ENCODE measurements at regions not wholly inside any gene's neighbourhood (a gene's known extent, or its start where the extent isn't known, plus 50 kb on each side); places are given as distances from the start of the nearest gene placed in this dataset.
A peak's percentile ranks its signal among the peaks of the same experiment; 100 is the strongest.

DNA sequence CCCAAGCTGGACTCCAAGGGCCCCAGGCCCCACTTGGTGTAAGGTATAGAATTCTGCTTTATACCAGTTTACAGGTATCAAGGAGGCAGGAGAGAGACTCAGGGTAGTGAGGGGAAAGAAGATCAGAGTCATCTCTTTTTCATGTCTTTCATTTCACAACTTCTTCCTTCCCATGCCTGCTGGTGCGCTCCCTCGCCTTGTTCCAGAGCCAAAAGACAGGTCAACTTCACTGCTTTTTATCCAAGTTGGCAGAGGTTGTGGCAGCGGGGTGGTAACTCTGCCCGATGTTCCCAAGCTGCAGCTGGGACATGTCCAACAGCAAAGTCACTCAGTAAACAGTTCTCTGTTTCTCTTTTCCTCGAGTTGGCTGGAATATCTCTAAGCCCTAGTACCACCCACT lies 86.3 kb upstream of the TCF12 start:
- DNase-seq, result peak; percentile 66 to 86
- intact Hi-C loops (cut with DNase I; ENCODE audit: low total_unique reads), result no loop called here
- TF ChIP-seq, protein P1, sequence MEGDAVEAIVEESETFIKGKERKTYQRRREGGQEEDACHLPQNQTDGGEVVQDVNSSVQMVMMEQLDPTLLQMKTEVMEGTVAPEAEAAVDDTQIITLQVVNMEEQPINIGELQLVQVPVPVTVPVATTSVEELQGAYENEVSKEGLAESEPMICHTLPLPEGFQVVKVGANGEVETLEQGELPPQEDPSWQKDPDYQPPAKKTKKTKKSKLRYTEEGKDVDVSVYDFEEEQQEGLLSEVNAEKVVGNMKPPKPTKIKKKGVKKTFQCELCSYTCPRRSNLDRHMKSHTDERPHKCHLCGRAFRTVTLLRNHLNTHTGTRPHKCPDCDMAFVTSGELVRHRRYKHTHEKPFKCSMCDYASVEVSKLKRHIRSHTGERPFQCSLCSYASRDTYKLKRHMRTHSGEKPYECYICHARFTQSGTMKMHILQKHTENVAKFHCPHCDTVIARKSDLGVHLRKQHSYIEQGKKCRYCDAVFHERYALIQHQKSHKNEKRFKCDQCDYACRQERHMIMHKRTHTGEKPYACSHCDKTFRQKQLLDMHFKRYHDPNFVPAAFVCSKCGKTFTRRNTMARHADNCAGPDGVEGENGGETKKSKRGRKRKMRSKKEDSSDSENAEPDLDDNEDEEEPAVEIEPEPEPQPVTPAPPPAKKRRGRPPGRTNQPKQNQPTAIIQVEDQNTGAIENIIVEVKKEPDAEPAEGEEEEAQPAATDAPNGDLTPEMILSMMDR (IDR thresholded peaks at IDR 0.05), result no peak

DNA sequence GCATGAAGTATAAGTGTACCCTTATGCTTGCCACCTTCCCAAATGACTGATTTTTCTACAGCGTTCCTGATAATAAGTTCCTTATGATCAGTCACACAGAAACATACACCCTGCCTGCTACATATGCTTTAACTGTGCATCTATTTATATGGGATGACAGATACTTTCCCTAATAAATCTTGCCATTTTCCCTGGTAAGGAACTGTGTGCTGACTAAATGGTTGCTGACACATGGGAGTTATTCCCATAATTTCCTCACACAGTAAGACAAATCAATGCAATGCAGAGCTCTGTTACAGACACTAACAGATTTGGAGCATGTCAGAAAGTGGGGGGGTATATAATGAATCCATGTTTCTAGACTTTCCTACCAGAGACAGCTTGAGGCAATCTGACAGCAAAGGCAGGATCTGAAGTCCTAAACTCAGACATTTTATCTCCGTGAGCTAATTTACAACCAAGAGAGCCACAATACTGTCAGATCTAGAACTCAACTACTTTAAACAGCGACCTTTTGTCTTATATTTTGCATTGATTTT lies 86.9 kb upstream of the TCF12 start:
- H3K9me3 ChIP-seq, result no peaks in the 10 kb centered on the region
- H3K4me1 ChIP-seq, result peaks cover 0 to 18% (median 13%) of the 10 kb centered on the region in 4 donors
- intact Hi-C loops (cut with DNase I; ENCODE audit: low total_unique reads), result no loop called here
- no peaks in the 10 kb centered on the region for H3K27me3 ChIP-seq
- no peaks in the 10 kb centered on the region for H3K36me3 ChIP-seq
- H3K4me3 ChIP-seq, result no peak overlapping the region
- DNase-seq, result no peak
- H3K27ac ChIP-seq, result peak overlapping the region; percentile 36 to 42
- TF ChIP-seq, protein P1 (IDR thresholded peaks at IDR 0.05), result no peak

More for the DNA sequence above, 86.3 kb upstream of the TCF12 start:
- Histone ChIP-seq H3K27ac (peak overlapping the region; percentile 36 to 42), H3K4me3 (peak overlapping the region in 1 of 2 donors; percentile 7), H3K27me3 (no peaks in the 10 kb centered on the region), H3K36me3 (no peaks in the 10 kb centered on the region), H3K9me3 (no peaks in the 10 kb centered on the region), H3K4me1 (peaks cover 0 to 24% (median 15%) of the 10 kb centered on the region in 4 donors)

DNA sequence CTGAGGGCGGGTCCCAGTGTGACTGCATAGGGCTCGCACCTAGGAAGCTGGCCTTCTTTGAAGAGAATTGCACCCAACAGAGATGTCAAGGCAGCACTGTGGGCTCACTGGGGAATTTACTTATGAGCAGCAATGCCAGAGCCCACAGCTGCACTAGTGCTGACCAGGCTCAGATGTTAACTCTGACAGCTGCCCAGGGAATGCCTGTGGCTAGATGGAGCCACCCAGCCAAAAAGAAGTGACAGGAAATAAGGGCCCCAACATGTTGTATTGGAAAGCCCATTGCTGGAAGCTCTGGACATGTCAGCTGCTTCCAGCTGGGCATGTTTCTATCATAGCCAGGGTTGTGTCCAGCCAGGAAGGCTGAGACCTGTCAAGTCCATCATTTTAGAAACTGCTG lies 90.9 kb upstream of the ZNF280D start:
- TF ChIP-seq, protein P1 (IDR thresholded peaks at IDR 0.05), result no peak
- H3K4me1 ChIP-seq, result peaks cover 0 to 7% (median 3%) of the 10 kb centered on the region in 4 donors
- H3K27me3 ChIP-seq, result no peaks in the 10 kb centered on the region
- intact Hi-C loops (cut with DNase I; ENCODE audit: low total_unique reads), result no loop called here
- H3K4me3 ChIP-seq, result no peak overlapping the region
- no peaks in the 10 kb centered on the region for H3K9me3 ChIP-seq
- no peak overlapping the region for H3K27ac ChIP-seq
- no peak for DNase-seq
- no peaks in the 10 kb centered on the region for H3K36me3 ChIP-seq

DNA sequence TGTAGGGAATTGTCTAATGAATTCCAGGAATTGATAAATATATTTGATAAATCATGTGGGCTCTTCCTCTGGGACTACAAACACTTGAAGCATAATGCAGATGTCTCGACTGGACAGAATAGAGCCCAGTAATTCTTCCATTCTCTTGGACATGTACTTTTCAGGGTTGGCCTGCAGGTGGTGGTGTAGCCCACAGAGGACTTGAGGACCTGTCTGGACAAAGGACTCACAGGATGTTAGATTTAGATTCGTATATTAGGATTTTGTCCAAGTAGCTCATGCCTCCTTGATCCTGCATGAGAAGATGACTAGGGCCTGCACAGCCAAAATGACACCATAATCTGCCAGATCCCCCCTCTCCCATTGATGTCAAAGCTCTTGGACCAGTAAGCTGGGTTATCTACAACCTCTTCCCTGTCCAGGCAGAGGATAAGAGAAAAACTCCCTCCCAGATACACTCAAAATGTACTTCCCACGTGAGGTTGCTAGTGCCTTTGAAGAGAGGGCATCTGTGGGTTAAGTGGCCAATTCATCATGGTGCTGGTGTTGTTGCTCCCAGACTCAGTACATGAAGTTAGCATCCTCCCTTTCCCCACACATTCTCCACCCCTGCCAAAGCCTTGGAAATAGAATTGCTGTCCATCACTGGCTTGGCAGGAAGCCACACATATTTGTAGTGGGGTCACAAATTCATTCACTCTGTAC lies 88.6 kb upstream of the ZNF280D start:
- Histone ChIP-seq H3K27ac (no peak overlapping the region), H3K36me3 (no peaks in the 10 kb centered on the region), H3K4me1 (peaks cover 0 to 17% (median 11%) of the 10 kb centered on the region in 4 donors), H3K27me3 (no peaks in the 10 kb centered on the region), H3K4me3 (no peak overlapping the region), H3K9me3 (no peaks in the 10 kb centered on the region)
- intact Hi-C loops (cut with DNase I; ENCODE audit: low total_unique reads), result no loop called here
- DNase-seq, result no peak
- TF ChIP-seq, protein P1 (IDR thresholded peaks at IDR 0.05), result peak; percentile 57

DNA sequence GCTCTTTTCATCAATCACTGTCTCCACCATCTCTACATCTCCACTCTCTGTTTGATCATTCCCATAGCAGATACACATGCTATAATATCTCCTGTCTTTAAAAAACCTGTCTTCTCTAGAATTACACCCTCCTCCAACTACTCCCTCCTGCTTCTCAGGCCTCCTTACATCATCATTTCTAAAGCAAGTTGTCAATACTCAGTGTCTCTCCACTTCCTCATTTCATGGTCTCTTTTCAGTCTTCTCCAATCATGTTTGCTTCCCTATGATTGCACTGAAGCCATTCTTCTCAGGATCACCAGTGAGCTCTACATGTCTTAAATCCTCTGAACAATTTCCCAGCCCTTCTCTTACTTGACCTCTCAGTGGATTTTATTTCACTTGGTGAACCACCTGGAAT lies 87.0 kb upstream of the ZNF280D start:
- no peaks in the 10 kb centered on the region for H3K36me3 ChIP-seq
- intact Hi-C loops (cut with DNase I; ENCODE audit: low total_unique reads), result no loop called here
- TF ChIP-seq, protein P1 (IDR thresholded peaks at IDR 0.05), result no peak
- no peaks in the 10 kb centered on the region for H3K27me3 ChIP-seq
- H3K9me3 ChIP-seq, result no peaks in the 10 kb centered on the region
- no peak overlapping the region for H3K27ac ChIP-seq
- DNase-seq, result no peak
- H3K4me1 ChIP-seq, result peaks cover 0 to 18% (median 12%) of the 10 kb centered on the region in 4 donors
- no peak overlapping the region for H3K4me3 ChIP-seq
